BE2C (cell line): ENCODE measurements at regions not wholly inside any gene's neighbourhood (a gene's known extent, or its start where the extent isn't known, plus 50 kb on each side); places are given as distances from the start of the nearest gene placed in this dataset.

ENCODE experiments used
- DNase-seq: peaks from one replicate; pipeline ENCODE4 v3.0.0-alpha.2; 2020
- H3K27me3 ChIP-seq: fragments of 250-450 bp; sonication (Bioruptor Pico); 2 replicates; pipeline ENCODE4 v1.5.1; 2020; ENCODE audit warnings: mild to moderate bottlenecking
- H3K36me3 ChIP-seq: fragments of 250-450 bp; sonication (Bioruptor Pico); 2 replicates; pipeline ENCODE4 v1.5.1; 2020; ENCODE audit warnings: mild to moderate bottlenecking
- H3K4me1 ChIP-seq: fragments of 250-450 bp; sonication (Bioruptor Pico); 2 replicates; pipeline ENCODE4 v1.5.1; 2020
- H3K4me3 ChIP-seq: 2 replicates; pipeline ENCODE4 v1.5.1; 2011; ENCODE audit warnings: low read depth, low read length
- H3K9me3 ChIP-seq: fragments of 250-450 bp; sonication (Bioruptor Pico); 2 replicates; pipeline ENCODE4 v1.5.1; 2020
- TF ChIP-seq, protein P1 (sequence below): IDR thresholded peaks from 2 replicates; pipeline ENCODE4 v1.5.1; 2012; ENCODE audit warnings: mild to moderate bottlenecking, low read depth, low read length

DNA sequence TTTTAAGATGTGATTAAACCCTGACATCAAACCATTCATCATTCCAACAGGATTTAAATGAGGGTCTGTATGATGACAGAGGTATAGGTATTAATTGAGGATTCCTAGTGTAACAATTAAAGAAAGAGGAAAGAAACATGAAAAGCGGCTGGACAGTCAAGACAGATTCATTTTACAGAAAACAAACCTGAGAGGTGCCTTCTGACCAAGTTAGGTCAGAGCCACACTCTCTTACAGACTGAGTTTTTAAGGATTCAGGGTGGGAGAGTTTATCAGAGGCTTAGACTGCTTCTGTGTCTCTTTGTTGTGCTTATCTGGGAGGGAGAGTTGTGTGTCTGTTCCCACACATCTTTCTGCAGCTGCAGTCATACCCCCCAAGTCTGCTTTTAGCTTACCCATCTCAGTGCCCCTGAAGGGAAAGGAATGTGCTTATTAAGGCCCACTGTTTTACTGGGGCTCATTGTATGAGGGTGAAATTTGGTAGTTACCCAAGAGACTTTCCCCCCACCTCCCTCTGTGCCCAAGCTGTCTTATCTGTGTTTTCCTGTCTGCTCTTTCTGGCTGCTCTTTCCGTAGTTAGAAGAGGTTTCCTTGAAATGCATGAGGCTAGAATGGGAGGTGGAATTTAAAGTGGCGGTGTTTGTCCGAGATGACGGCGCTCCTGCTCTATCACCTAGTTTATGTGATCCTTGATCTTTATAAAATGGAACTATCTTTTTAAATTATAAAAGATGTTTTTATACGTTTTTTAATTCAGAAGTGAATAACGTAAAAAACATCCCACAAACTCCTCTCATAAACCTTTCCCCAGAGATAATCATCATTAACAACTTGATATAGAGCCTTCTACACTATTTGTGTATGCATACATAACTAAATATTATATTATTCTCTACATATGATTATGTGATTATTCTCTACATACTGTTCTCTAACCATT lies 96.0 kb upstream of the TNFSF4 start:
- no peak overlapping the region for H3K4me3 ChIP-seq
- H3K9me3 ChIP-seq = no peaks in the 10 kb centered on the region
- H3K4me1 ChIP-seq = no peaks in the 10 kb centered on the region
- no peak for DNase-seq
- TF ChIP-seq, protein P1, sequence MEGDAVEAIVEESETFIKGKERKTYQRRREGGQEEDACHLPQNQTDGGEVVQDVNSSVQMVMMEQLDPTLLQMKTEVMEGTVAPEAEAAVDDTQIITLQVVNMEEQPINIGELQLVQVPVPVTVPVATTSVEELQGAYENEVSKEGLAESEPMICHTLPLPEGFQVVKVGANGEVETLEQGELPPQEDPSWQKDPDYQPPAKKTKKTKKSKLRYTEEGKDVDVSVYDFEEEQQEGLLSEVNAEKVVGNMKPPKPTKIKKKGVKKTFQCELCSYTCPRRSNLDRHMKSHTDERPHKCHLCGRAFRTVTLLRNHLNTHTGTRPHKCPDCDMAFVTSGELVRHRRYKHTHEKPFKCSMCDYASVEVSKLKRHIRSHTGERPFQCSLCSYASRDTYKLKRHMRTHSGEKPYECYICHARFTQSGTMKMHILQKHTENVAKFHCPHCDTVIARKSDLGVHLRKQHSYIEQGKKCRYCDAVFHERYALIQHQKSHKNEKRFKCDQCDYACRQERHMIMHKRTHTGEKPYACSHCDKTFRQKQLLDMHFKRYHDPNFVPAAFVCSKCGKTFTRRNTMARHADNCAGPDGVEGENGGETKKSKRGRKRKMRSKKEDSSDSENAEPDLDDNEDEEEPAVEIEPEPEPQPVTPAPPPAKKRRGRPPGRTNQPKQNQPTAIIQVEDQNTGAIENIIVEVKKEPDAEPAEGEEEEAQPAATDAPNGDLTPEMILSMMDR = no peak
- no peaks in the 10 kb centered on the region for H3K27me3 ChIP-seq
- no peaks in the 10 kb centered on the region for H3K36me3 ChIP-seq

DNA sequence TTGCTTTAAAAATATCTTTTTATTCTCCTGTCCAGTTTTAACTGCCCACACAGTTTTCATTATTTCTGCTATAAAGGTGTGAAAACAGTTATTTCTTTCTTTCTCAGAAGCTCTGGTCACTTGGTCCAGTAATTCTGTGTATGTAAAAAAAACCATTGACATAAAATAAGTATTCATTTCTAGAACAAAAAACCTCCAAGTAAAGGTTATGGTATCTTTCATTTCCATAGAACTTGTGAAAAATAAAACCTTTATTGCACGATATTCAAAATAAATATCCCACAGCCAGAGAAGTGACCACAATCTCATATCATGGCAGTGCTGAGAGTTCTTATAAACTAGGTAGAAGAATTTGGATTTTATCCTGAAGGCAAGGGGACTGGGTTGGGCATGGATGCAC lies 96.9 kb upstream of the TNFSF4 start:
- H3K36me3 ChIP-seq = no peaks in the 10 kb centered on the region
- DNase-seq = no peak
- no peak overlapping the region for H3K4me3 ChIP-seq
- no peaks in the 10 kb centered on the region for H3K4me1 ChIP-seq
- no peaks in the 10 kb centered on the region for H3K27me3 ChIP-seq
- H3K9me3 ChIP-seq = no peaks in the 10 kb centered on the region
- TF ChIP-seq, protein P1 = no peak

DNA sequence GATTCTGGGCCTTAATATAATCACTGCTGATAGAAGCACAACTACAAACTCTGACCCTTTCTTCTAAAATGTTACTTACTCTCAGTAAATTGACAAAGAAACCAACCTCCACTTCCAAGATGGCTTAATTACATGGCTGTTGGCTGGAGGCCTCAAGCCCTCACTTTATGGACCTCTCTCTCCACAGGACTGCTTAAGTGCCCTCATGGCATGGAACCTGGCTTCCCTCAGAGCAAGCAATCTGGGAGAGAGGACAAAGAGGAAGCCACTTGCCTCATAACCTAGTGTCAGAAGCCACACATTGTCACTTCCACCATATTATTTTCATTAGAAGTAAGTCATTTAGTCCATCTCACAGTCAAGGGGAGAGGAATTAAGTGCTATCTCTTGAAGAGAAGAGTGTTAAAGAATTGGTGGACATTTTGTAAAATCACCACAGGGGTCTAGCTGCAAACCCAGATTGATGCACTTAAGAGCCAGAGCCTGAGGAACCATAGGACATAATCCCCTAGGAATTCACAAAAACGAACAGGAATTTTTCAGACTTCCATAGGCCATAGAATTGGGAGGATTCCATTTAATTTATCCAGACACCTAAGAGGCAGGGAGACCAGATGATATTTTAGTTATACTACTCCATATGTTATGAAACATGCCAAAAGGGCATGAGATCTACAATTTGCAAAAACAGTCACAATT lies 97.5 kb upstream of the TNFSF4 start:
- Histone ChIP-seq H3K4me3 (no peak overlapping the region), H3K4me1 (no peaks in the 10 kb centered on the region), H3K27me3 (no peaks in the 10 kb centered on the region), H3K36me3 (no peaks in the 10 kb centered on the region), H3K9me3 (no peaks in the 10 kb centered on the region)
- TF ChIP-seq, protein P1 = no peak
- no peak for DNase-seq

DNA sequence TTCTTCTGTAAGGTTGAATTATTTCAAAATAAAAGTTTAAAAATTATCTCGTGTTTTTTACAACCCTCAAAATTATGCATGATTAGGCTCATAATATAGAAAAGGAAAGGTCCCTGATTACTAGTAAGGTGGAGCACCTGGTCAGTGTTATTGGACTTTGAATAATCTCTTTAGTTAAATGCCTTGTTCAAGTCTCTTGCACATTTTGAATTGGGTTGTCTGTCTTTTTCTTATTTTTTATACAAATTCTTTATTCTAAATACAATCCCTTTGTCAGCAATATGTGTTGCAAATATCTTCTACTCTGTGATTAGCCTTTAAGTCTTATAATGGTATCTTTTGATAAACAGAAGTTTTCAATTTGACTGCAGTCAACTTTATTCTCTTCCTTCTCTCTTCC lies 100.7 kb upstream of the TNFSF4 start:
- DNase-seq = no peak
- Histone ChIP-seq H3K4me1 (no peaks in the 10 kb centered on the region), H3K36me3 (no peaks in the 10 kb centered on the region), H3K27me3 (no peaks in the 10 kb centered on the region), H3K4me3 (no peak overlapping the region), H3K9me3 (no peaks in the 10 kb centered on the region)
- TF ChIP-seq, protein P1 = no peak

DNA sequence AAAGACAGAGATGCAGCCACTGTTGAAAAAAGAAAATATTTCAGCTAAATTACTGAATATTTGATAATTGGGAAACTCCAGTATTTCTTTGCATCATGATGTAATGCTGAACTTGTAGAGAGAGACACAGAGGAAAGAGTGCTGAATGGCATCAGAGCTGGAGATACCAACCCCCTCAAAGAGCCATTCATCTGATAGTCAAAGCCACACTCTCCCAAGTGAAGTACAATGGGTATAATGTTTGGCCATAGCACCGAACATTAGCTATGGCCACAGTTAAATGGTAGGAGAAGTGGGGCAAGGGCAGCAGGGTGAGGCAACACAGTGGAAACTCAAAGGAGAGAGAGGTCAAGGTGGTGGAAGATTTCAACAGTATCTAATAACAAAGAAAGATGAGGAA lies 107.5 kb upstream of the TNFSF4 start:
- H3K9me3 ChIP-seq = no peaks in the 10 kb centered on the region
- H3K4me3 ChIP-seq = no peak overlapping the region
- H3K4me1 ChIP-seq = no peaks in the 10 kb centered on the region
- H3K36me3 ChIP-seq = no peaks in the 10 kb centered on the region
- TF ChIP-seq, protein P1 = no peak
- H3K27me3 ChIP-seq = no peaks in the 10 kb centered on the region; the same call in 1 of the 2 replicates
- DNase-seq = no peak

DNA sequence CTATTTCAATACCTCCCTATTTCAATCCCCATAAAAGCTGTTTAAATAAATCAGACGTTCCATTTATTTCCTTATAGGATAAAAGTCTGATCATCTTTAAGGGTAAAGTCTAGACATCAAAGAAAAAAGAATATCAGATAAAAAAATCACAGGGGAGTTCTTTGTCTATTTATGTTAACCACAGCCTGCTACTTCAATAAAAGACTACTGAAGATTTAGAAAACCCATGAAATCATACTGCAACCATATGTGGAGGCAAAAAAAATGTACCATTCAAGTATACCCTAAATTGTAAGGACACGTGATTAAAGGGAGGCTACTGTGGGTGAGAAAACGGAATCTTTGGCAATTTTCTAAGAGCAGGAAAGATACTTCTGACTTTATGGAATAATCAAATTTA lies 108.2 kb upstream of the TNFSF4 start:
- Histone ChIP-seq H3K4me1 (no peaks in the 10 kb centered on the region), H3K36me3 (no peaks in the 10 kb centered on the region), H3K9me3 (no peaks in the 10 kb centered on the region), H3K4me3 (no peak overlapping the region), H3K27me3 (no peaks in the 10 kb centered on the region; the same call in 1 of the 2 replicates)
- TF ChIP-seq, protein P1 = no peak
- DNase-seq = no peak
